EH (cell line): ENCODE measurements at regions not wholly inside any gene's neighbourhood (a gene's known extent, or its start where the extent isn't known, plus 50 kb on each side); places are given as distances from the start of the nearest gene placed in this dataset.
A peak's percentile ranks its signal among the peaks of the same experiment; 100 is the strongest.
"Not testable (repeated sequence)": the region's sequence is repeated elsewhere in the genome, so short reads cannot be mapped to it uniquely, and the experiment has no call there.

Experiments
- DNase-seq: peaks from one replicate; pipeline ENCODE4 v3.0.0-alpha.2; 2015; ENCODE audit warnings: low read depth

DNA sequence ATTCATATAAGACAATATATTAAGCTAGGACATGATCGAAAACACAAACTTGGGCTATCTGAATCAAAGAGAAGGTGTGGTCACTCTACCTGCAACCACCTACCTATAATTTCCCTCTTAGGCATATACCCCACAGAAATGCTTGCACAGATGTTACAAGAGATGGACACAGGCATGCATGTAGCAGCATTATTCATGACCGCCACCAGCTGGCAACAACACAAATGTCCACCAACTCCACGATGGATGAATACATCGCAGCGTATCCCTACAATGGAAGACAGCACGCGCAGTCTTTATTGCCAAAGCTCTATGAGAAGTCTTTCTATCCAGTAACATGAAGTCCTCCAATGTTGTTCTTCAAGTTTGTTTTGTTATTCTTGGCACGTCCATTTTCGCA is 90.8 kb downstream of the ARL4C start:
- peak; percentile 25 for DNase-seq

DNA sequence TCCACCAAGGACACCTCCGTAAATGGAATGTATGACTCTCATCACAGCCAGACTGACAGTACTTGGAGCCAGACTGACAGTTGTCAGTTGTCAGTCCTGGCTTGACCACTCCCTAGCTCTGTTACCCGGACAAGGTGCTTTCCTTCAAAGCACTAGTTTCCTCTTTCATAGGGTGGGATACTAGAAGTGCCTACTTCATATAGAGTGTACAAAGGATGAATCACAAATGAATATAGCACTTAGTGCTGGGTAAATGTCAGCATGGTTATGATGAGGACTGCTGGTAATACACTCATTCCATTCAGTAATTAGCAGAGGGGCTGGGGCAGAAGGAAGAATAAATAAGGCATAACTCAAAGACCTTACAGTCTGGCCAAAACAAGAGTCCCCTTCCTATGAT is 91.4 kb downstream of the ARL4C start:
- no peak for DNase-seq

DNA sequence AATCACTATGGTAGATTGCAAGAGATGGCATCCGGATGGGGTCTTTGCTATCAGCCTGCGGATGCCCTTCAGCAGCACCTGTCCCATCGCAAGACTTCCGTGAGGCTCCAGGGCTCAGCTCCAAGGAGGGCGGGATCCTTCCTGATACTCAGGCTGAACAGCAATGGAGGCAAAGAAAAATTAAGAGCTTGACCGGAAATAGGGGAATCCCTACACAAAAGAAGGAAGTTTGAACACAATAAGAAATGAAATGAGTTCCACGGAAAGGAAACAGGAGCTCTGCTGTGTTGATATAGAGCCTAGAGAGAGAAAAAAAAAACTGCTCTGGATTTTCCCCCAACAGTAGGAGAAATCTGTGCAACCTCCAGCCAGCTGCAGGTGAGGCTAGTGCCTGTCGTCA is 91.9 kb downstream of the ARL4C start:
- no peak for DNase-seq

DNA sequence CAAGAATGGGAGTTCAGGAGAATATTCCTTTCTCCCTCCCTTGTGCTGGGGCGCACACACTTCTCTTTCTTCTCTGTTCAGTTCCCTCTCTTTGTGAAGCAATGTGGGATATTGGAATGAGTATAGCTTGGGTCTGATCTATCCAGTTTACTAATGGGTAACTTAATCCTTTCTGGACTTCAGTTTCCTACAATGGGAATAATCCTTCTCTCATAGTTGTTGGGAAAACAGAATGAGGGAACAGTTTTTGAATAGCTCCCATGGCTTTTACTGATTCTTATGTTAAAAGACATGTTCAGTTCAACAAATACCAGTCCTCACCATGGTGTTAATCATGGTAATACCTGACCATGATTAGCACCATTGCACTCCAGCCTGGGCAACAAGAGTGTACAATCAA is 93.1 kb downstream of the ARL4C start:
- DNase-seq: no peak

DNA sequence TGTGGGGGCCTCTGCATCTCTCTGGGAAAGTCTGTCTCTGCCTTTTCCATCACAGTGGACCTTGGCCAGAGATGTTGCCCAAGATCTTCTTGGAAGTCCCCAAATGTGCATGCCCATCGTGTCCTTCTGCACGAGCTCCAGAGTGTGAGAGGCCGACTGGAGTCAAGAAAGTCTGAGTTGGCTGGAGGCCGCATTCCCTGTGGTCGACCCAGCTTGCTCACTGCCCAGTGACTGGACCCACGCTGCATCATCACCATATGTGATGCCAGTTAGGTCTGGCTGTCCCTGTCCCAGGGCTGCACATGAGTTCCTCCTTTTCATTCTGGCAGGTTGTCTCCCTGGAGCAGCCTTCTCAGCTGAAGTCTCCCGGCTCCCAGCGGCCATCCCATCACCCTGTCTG is 93.8 kb downstream of the ARL4C start:
- peak; percentile 47 for DNase-seq

DNA sequence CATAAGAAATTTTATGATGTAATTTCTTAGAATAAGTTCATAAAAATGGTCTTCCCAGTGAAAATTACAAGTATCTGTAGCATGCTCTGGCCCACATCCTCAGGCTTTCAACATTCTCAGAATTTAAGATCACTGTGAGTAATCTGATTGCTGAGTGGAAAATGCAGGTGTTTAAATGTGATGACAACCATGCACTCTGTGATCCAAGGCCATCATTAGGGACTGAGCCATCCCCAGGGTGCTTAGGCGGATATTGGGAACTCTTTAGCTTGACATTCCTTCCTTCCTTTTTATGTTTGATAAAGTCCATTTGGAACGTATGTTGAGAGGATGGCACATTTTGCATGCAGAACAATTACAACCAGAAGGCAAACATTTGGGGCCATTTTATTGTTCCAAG is 95.5 kb downstream of the ARL4C start:
- no peak for DNase-seq

DNA sequence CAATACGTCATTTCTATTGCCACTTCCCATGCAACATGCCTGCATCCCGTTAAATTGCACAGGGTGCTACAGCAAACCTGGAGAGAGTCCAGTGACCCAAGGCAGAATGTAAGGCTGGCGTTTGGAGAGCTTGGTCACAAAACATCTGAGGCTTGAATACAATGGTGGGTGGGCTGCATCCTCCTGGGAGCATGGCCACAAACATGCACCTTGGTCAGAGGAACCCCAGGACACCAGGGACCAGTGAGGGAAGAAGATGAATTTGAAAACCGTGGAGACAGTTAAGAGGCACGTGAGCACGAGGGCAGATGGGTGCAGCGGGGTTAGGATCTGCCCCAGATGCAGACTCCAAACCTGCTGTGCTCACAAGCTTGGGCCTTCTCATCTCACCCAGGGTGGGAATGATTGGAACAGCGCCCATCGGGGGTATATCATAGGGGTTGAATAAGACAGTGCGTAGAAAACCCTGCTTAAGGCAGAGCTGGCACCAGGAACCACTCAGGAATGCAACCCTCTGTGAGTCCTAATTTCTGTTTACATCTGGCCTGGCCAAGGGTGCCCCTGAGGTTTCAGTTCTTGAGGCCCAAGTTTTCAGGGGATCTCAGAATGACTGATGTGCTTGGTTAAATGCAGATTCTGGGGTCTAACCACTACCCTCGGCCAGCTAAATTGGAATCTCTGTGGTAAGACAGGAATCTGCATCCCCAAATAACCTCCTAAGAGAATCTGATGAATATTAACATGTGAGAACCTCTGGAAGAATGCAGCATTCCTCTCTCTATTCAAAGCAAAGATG is 97.2 kb downstream of the ARL4C start:
- peak; percentile 53 for DNase-seq

DNA sequence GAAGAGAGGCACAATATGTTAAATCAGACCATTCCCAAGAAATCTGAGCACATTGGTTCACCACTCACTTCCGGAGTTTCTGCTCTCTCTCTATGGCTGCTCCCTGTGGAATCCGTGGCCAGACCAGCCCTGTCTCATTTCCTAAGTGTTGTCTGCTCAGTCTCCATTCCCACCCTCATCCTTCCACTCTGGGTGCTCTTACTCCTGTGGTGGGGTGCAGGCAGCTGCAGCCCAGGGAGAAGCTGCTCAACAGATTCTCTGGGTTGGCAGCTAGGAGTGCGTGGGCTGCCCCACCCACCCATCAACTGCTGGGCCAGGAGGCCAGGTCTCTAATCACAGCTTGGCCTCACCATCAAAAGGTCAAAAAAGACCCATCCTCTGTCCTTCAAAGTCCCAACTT is 98.3 kb downstream of the ARL4C start:
- DNase-seq: no peak

DNA sequence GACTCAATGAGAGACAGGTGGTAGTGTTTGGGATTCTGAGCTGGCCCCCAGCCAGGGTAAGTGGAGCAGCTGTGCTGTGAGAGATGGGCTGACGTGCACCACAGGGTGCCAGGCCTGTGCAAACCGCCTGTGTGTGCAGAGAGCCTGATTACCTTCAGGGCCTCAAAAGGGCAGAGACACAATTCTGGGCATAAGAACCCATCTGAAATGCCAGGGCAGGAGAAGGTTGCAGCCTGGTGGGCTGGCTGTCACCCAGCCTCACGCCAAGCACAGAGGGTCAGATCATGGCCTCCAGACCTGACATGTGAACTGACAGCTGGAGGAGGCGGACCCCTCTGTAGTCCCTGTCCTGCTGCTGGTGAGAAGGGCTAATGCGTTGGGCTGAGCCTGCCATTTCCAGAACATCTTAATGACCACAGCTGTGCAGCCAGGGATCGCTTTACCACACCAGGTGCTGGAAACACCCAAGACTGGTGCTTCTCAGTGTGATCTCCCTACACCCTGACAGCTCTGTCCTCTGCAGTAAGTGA is 100.9 kb downstream of the ARL4C start:
- no peak for DNase-seq

DNA sequence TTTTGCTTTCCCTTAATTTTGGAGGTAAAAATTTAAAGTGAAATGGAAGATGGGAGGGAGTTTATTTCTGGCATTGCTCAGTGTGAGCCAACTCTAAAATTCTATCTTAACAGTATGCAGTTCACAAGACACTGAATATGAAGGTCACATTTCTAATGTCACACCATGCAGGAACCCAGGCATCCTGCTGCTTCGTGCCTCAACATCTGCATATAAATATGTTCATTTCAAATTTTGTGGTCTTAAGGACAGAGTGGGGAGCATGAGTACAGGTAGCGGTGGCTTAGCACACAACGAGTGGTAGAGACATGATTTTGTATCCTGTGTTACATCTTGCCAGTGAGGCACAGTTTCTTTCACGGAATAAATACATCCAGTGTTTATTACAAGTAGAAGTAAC is 102.4 kb downstream of the ARL4C start:
- DNase-seq: no peak

DNA sequence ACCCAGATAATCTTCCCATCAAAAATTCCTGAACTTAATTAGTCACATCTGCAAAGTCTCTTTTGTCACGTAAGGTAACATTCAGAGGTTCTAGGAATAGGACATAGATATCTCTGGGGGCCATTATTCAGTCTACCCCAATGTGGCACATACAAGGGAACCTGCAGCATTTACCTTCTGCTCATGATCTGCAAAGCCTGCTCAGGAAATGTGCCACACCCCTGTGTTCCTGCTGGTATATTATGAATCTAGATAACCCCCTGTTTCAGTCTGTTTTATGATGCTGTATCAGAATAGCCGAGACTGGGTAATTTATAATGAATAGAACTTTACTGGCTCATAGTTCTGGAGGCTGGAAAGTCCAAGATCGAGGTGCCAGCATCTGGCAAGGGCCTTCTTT is 103.5 kb downstream of the ARL4C start:
- DNase-seq: no peak

DNA sequence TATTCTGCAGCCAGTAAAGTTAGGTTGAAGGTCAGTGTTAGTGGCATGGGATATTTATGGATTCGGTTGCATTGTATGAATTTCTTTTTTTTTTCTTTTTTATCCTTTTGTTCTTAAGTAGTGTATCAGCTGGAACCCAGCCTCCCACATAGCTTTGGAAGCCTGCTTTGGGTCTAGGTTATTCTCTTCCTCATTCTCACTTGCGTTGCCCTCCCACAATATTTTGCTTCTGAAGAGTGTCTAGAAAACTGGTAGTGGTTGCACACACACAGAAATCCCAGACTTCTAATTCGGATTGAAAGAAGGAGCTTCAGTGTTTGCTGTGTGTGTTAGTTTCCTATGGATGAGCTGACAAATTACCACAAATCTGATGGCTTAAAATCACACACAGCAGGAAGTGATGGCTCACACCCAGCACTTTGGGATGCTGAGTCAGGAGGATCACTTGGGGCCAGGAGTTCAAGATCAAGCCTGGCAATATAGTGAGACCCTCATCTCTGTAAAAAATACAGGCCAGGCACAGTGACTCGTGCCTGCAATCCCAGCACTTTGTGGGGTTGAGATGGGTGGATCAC is 104.8 kb downstream of the ARL4C start:
- DNase-seq: no peak

DNA sequence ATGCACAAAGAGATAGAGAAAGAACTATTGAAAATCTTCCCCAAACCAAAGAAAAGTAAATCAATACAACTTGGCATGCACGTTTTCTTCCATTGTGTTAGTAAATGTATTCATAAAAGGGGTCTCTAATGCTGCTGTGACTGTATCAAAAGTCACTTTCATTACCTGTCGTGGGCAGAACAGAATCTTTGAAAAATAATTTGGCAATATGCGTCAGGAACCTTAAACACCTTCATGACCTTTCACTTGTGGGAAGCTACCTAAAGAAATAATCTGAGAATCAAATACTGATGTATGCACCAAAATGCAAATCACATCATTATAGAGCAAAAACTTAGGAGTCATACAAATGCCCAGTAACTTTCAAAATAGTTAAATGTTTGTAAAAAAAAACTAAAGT is 105.3 kb downstream of the ARL4C start:
- DNase-seq: no peak

DNA sequence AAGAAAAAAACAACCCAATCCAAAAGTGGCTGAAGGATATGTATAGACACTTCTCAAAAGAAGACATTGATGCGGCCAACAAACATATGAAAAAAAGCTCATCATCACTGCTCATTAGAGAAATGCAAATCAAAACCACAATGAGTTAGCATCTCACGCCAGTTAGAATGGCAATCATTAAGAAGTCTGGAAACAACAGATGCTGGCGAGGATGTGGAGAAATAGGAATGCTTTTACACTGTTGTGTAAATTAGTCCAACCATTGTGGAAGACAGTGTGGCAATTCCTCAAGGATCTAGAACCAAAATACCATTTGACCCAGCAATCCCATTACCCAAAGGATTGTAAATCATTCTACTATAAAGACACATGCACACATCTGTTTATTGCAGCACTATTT is 107.2 kb downstream of the ARL4C start:
- not testable (repeated sequence) for DNase-seq

DNA sequence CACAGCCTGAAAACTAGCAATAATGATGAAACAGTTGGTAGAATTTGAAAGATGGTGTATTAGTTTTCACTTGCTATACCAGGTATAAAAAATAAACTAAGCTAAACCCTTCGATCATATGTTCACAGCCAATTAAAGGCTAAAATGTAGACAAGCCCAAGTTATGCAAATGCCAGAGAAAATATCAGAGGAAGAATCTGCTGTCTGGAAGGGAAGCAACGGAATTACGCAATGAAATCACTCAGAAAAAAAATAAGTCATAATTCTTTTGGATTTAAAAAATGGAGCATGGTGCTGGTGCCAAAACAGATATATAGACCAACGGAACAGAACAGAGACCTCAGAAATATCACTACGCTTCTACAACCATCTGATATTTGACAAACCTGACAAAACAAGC is 108.3 kb downstream of the ARL4C start:
- DNase-seq: no peak

DNA sequence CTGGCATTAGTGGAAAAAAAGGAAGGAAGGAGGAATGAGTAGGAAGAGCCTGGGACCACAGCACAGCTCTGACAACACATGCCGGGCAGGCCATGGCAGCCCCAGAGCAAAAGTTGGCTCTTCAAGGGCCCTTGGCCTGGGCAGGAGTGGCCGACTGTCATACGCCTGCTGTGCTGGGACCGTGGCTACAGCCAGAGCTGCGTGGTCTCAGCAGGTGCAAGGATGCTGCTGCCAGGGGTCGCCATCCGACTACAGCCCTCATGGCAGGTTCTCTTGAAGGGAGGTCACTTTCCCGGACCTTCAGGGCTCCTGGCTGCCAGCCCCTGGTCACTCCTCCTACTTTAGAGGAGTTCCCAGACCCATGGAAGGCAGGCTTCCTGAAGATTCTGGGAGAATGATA is 109.9 kb downstream of the ARL4C start:
- no peak for DNase-seq

DNA sequence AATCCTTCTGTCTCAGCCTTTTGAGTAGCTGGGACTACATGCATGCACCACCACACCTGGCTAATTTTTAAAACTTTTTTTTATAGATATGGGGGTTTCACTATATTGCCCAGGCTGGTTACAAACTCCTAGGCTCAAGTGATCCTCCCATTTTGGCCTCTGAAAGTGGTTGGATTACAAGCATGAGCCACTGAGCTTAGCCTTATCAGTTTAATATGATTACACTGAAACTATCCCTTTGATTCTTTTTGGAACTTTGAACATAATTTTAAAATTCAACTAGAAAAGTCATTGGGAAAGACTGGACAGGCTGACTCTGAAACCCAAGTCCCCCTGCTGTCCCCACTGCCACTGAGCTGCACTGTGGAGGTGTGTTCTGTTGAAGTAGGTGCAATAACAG is 114.8 kb downstream of the ARL4C start:
- no peak for DNase-seq

DNA sequence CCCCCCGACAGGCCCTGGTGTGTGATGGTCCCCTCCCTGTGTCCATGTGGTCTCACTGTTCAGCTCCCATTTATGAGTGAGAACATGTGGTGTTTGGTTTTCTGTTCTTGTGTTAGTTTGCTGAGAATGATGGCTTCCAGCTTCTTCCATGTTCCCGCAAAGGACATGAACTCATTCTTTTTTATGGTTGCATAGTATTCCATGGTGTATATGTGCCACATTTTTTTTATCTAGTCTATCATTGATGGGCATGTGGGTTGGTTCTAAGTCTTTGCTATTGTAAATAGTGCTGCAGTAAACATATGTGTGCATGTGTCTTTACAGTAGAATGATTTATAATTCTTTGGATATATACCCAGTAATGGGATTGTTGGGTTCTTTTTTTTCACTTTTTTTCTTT is 117.9 kb downstream of the ARL4C start:
- DNase-seq: not testable (repeated sequence)

DNA sequence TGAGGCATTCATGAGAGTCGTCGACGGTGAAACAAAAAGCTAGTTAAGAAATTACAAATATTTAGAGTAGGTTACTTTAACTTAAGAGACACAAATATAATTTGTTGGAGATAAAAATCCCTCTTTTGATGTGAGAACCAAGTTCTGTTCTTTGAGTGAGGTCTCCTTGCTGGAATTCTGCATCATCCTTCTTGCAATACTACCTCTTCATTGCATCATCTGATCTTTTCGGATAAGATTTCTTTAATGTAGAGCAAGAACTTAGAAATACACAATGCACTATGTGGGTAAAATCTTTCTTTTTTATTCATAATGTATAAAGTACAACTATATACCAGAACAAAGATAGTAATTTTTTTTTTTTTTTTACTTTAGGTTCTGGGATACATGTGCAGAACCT is 118.4 kb downstream of the ARL4C start:
- DNase-seq: peak; percentile 53

DNA sequence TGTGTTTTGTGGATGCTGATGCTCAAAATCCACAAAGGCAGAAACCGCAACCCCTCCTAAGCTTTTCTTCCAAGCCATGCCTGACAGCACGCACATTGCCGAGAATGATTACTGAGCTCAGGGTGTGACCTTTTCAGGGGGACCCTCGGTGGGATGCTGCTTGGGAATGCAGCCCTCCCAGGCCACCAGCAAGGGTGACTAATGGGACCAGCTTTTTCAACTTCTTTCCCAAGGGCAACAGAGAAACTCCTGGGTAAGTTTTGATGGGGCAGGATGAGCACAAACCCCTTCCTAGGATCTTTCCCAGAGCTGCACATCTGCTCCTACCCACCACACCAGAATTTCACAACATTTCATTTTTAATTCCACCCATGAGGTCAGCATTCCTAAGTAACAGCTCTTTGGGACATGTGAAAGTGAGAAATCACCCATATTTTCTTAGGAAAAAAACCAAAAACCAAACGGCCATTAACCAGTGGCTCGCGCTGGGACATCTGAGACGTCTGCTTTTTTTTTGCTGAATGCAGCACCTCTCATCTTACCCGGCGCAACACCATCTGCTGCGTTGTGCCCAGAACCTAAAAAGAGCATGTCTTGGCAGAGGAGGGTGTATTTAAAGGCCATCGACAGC is 119.0 kb downstream of the ARL4C start:
- peak; percentile 87 for DNase-seq

DNA sequence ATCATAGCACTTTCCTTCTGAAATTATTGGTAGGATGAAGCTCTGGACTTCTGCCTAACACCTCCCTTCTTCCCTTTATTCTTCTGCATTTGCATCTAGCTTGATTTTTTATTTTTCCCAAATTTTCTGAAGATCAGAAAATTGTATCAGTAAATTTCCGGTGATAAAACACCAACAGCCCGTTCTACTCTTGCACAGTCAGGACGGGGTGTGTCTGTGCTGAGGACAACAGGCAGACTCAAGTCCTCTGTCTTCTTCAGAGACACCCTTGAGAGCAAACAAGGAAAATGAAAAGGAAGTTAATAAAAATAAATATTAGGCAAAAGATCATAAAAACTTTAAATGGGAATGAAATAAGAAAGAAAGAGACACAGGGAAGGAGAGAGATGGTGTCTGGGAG is 120.7 kb downstream of the ARL4C start:
- DNase-seq: no peak

DNA sequence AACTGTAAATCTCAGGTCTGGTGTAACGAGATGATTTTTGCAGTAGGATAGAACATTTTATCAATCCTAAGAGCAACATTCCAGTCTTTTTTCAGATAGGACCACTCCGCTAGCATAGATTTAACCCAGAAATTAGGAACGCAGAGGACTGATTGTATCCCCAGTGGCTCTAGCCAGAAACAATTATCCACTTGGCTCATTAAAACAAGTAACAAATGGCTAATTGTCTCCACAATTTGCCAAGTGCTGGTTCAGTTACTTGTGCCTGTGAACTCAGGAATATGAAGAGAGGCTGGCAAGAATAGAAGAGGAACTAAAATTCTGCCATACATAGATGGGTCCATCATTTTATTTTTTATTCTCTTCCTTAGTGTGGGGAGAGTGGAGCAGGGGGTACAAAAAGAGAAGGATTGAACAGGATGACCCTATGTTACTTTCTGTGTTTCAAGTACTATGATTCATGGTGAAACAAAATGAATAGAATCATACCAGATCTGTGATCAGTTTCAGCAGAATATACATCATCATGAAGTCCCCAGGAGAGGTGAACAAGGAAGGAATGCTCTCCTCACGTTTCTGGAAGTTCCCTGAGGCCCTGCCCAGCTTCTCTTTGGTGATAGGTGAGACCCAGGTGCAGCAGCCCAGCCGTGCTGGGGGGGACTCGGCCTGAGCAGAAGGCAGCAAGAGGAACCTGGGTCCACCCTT is 121.6 kb downstream of the ARL4C start:
- no peak for DNase-seq

DNA sequence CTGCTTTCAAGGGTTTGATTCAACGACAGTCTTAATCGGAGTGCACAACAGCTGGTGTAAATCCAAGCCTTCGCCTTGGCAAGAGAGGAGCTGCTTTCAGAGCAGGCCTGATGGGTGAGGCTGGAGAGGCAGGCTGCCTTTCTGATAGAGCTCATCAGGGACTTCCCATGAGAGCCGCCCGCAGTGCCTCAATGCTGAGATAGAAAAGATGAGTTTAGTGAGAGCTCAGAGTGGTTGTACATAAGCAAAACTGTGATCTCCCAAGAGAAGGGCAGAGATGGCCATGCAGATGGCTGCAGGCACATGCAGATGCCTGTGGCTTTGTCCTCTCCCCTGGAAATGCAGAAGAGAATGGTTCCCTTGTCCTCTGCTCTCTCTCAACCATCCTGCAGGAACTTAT is 122.1 kb downstream of the ARL4C start:
- no peak for DNase-seq
